Smooth muscle cell (in vitro differentiated cells): ENCODE measurements at regions not wholly inside any gene's neighbourhood (a gene's known extent, or its start where the extent isn't known, plus 50 kb on each side); places are given as distances from the start of the nearest gene placed in this dataset.

Source experiments
- DNase-seq: peaks from one replicate; lab custom pipeline; 2025; ENCODE audit not compliant: unreplicated experiment; lab: John Stamatoyannopoulos, UW
- H2AFZ ChIP-seq: fragments of 200-600 bp; sonication (generic); 2 replicates; pipeline ENCODE4 v1.6.0; 2016; ENCODE audit warnings: antibody characterized with exemption, low read depth, mild to moderate bottlenecking
- H3F3A ChIP-seq: fragments of 200-600 bp; sonication (generic); 2 replicates; pipeline ENCODE4 v1.6.0; 2017; ENCODE audit warnings: antibody characterized with exemption, low read depth
- H3K27ac ChIP-seq: fragments of 200-600 bp; sonication (generic); 2 replicates; pipeline ENCODE4 v1.5.1; 2016; ENCODE audit warnings: low read depth, mild to moderate bottlenecking
- H3K27me3 ChIP-seq: fragments of 200-600 bp; sonication (generic); 2 replicates; pipeline ENCODE4 v1.6.1; 2016; ENCODE audit warnings: low read depth, mild to moderate bottlenecking
- H3K36me3 ChIP-seq: fragments of 200-600 bp; sonication (generic); 2 replicates; pipeline ENCODE4 v1.5.1; 2016; ENCODE audit warnings: low read depth
- H3K4me1 ChIP-seq: fragments of 200-600 bp; sonication (generic); 2 replicates; pipeline ENCODE4 v1.5.1; 2016; ENCODE audit warnings: low read depth
- H3K4me2 ChIP-seq: fragments of 200-600 bp; sonication (generic); 2 replicates; pipeline ENCODE4 v1.6.0; 2016; ENCODE audit warnings: mild to moderate bottlenecking
- H3K4me3 ChIP-seq: fragments of 200-600 bp; sonication (generic); 2 replicates; pipeline ENCODE4 v1.5.1; 2016; ENCODE audit warnings: mild to moderate bottlenecking
- H3K79me2 ChIP-seq: fragments of 200-600 bp; sonication (generic); 2 replicates; pipeline ENCODE4 v1.6.0; 2016; ENCODE audit warnings: low read depth, mild to moderate bottlenecking
- H3K9ac ChIP-seq: fragments of 200-600 bp; sonication (generic); 2 replicates; pipeline ENCODE4 v1.6.0; 2016; ENCODE audit warnings: low read depth
- H3K9me3 ChIP-seq: fragments of 200-600 bp; sonication (generic); replicated peaks from 2 replicates; pipeline ENCODE4 v1.5.1; 2016; ENCODE audit warnings: low read depth
- H4K20me1 ChIP-seq: fragments of 200-600 bp; sonication (generic); 2 replicates; pipeline ENCODE4 v1.6.0; 2016; ENCODE audit warnings: low read depth
- WGBS: methylation state at CpG from one replicate; pipeline ENCODE4 v1.1.7; 2016; ENCODE audit warnings: low lambda C conversion rate; 5-methylcytosine and 5-hydroxymethylcytosine counted together
- TF ChIP-seq, protein P1 (sequence below): fragments of 200-600 bp; sonication (generic); IDR thresholded peaks from 2 replicates; pipeline ENCODE4 v1.5.1; 2017; ENCODE audit warnings: borderline replicate concordance, mild to moderate bottlenecking, antibody characterized with exemption; ENCODE audit not compliant: insufficient read depth, poor library complexity, severe bottlenecking

DNA sequence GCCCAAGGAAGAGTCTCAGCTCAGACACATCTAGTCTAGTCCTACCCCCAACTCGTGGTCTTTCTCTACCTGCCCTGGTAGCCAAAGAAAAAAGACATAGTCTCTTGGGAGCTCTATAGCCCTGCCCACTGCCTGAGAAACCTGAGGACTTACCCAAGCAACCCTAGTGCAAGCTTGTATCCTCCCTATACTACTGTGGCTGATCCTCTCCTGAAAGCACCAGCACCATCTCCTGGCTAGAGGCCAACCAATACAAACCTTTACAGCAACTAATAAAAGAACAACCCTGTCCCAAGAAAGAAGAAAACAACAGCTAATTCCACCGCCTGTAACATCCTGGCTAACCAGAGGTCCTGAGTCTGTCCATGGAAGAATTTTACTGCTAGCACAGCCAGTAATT lies 532.4 kb downstream of the SLITRK6 start:
- Histone ChIP-seq H3K9me3 (no peaks in the 10 kb centered on the region), H3K4me1 (no peaks in the 10 kb centered on the region), H3K4me2 (no peak overlapping the region), H3K36me3 (no peaks in the 10 kb centered on the region), H3K27me3 (no peaks in the 10 kb centered on the region), H2AFZ (no peak overlapping the region), H3F3A (no peaks in the 10 kb centered on the region), H3K9ac (no peak overlapping the region), H3K4me3 (no peak overlapping the region), H3K27ac (no peak overlapping the region), H3K79me2 (no peaks in the 10 kb centered on the region), H4K20me1 (no peaks in the 10 kb centered on the region)
- DNase-seq, result no peak
- 94% methylated on average over 2 of the region's 2 CpGs for WGBS
- TF ChIP-seq, protein P1, sequence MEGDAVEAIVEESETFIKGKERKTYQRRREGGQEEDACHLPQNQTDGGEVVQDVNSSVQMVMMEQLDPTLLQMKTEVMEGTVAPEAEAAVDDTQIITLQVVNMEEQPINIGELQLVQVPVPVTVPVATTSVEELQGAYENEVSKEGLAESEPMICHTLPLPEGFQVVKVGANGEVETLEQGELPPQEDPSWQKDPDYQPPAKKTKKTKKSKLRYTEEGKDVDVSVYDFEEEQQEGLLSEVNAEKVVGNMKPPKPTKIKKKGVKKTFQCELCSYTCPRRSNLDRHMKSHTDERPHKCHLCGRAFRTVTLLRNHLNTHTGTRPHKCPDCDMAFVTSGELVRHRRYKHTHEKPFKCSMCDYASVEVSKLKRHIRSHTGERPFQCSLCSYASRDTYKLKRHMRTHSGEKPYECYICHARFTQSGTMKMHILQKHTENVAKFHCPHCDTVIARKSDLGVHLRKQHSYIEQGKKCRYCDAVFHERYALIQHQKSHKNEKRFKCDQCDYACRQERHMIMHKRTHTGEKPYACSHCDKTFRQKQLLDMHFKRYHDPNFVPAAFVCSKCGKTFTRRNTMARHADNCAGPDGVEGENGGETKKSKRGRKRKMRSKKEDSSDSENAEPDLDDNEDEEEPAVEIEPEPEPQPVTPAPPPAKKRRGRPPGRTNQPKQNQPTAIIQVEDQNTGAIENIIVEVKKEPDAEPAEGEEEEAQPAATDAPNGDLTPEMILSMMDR, result no peak

GRCh38 chr13:85266331-85266730 lies 532.9 kb downstream of the SLITRK6 start:
- TF ChIP-seq, protein P1, result no peak
- Histone ChIP-seq H3F3A (no peaks in the 10 kb centered on the region), H2AFZ (peak overlapping the region; percentile 80), H3K9ac (no peak overlapping the region), H3K27me3 (no peaks in the 10 kb centered on the region), H3K79me2 (no peaks in the 10 kb centered on the region), H3K4me2 (no peak overlapping the region), H3K36me3 (no peaks in the 10 kb centered on the region), H3K4me3 (no peak overlapping the region), H3K4me1 (no peaks in the 10 kb centered on the region), H4K20me1 (no peaks in the 10 kb centered on the region), H3K27ac (no peak overlapping the region), H3K9me3 (no peaks in the 10 kb centered on the region)
- no peak for DNase-seq
- WGBS, result 47% methylated on average over 1 of the region's 1 CpG

DNA sequence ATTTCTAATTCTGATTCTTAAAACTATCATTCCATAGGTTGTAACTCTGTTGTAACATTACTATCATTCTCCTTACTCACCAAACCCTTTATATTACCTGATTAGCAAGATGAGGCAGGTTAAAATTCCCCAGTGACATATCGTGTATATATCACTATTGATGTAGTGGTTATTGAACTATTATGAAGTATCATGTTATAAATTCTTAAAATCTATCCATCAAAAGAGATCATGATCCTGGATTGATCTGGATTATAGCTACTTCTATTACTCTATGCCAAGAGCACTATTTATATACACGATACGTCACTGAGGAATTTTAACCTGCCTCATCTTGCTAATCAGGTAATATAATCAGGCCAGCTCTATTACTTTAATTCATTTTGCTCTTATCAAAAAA lies 533.9 kb downstream of the SLITRK6 start:
- no peak for DNase-seq
- H3K27me3 ChIP-seq, result no peaks in the 10 kb centered on the region
- no peaks in the 10 kb centered on the region for H3F3A ChIP-seq
- H4K20me1 ChIP-seq, result no peaks in the 10 kb centered on the region
- H3K9ac ChIP-seq, result no peak overlapping the region
- no peaks in the 10 kb centered on the region for H3K79me2 ChIP-seq
- no peak overlapping the region for H3K4me3 ChIP-seq
- WGBS, result 91% methylated on average over 3 of the region's 3 CpGs
- no peaks in the 10 kb centered on the region for H3K36me3 ChIP-seq
- no peak overlapping the region for H3K4me2 ChIP-seq
- no peaks in the 10 kb centered on the region for H3K9me3 ChIP-seq
- no peak overlapping the region for H3K27ac ChIP-seq
- H2AFZ ChIP-seq, result no peak overlapping the region
- H3K4me1 ChIP-seq, result no peaks in the 10 kb centered on the region
- TF ChIP-seq, protein P1, result no peak

GRCh38 chr13:85262499-85262898 lies 536.7 kb downstream of the SLITRK6 start:
- Histone ChIP-seq H3K27ac (no peak overlapping the region), H3K9ac (no peak overlapping the region), H3F3A (no peaks in the 10 kb centered on the region), H3K36me3 (no peaks in the 10 kb centered on the region), H3K4me2 (no peak overlapping the region), H3K9me3 (no peaks in the 10 kb centered on the region), H2AFZ (no peak overlapping the region), H4K20me1 (no peaks in the 10 kb centered on the region), H3K27me3 (no peaks in the 10 kb centered on the region), H3K79me2 (no peaks in the 10 kb centered on the region), H3K4me3 (no peak overlapping the region), H3K4me1 (no peaks in the 10 kb centered on the region)
- DNase-seq, result no peak
- TF ChIP-seq, protein P1, result no peak
- WGBS, result 79% methylated on average over 2 of the region's 2 CpGs
